Putamen (tissue), 1 donor: ENCODE measurements at regions not wholly inside any gene's neighbourhood (a gene's known extent, or its start where the extent isn't known, plus 50 kb on each side); places are given as distances from the start of the nearest gene placed in this dataset.

Source experiments
- DNase-seq: peaks from one replicate; pipeline ENCODE4 v3.0.0-alpha.2; 2016; ENCODE audit warnings: low spot score

GRCh38 chr2:58959996-58960395 is 718.9 kb upstream of the FANCL start:
- no peak for DNase-seq

- DNase-seq = no peak
Observed at GRCh38 chr2:58957188-58957840, 716.2 kb upstream of the FANCL start.

GRCh38 chr2:58954880-58955385 is 713.8 kb upstream of the FANCL start:
- no peak for DNase-seq

- DNase-seq = no peak
Observed at GRCh38 chr2:58951722-58952121, 710.6 kb upstream of the FANCL start.

- DNase-seq = no peak
Observed at GRCh38 chr2:58950795-58951462, 709.8 kb upstream of the FANCL start.

- no peak for DNase-seq
Observed at GRCh38 chr2:58939388-58939787, 698.3 kb upstream of the FANCL start.

GRCh38 chr2:58938988-58939387 is 697.9 kb upstream of the FANCL start:
- no peak for DNase-seq

GRCh38 chr2:58932801-58933200 is 691.7 kb upstream of the FANCL start:
- DNase-seq = no peak

- DNase-seq = no peak
Observed at GRCh38 chr2:58930537-58930936, 689.4 kb upstream of the FANCL start.

GRCh38 chr2:58928973-58929372 is 687.8 kb upstream of the FANCL start:
- no peak for DNase-seq

- no peak for DNase-seq
Observed at GRCh38 chr2:58928391-58928790, 687.3 kb upstream of the FANCL start.

GRCh38 chr2:58926112-58926511 is 685.0 kb upstream of the FANCL start:
- no peak for DNase-seq

GRCh38 chr2:58925676-58926081 is 684.6 kb upstream of the FANCL start:
- no peak for DNase-seq

- DNase-seq = no peak
Observed at GRCh38 chr2:58923869-58924268, 682.7 kb upstream of the FANCL start.

GRCh38 chr2:58922245-58922644 is 681.1 kb upstream of the FANCL start:
- no peak for DNase-seq

GRCh38 chr2:58921676-58922075 is 680.6 kb upstream of the FANCL start:
- DNase-seq = no peak

- DNase-seq = no peak
Observed at GRCh38 chr2:58920001-58920400, 678.9 kb upstream of the FANCL start.

GRCh38 chr2:58919316-58919715 is 678.2 kb upstream of the FANCL start:
- no peak for DNase-seq

- DNase-seq = no peak
Observed at GRCh38 chr2:58918141-58918540, 677.0 kb upstream of the FANCL start.

- DNase-seq = no peak
Observed at GRCh38 chr2:58917596-58917995, 676.5 kb upstream of the FANCL start.

- no peak for DNase-seq
Observed at GRCh38 chr2:58916063-58916462, 674.9 kb upstream of the FANCL start.

- no peak for DNase-seq
Observed at GRCh38 chr2:58914733-58915505, 673.8 kb upstream of the FANCL start.
